ENCODE measurements at regions not wholly inside any gene's neighbourhood (a gene's known extent, or its start where the extent isn't known, plus 50 kb on each side); places are given as distances from the start of the nearest gene placed in this dataset.
A peak's percentile ranks its signal among the peaks of the same experiment; 100 is the strongest.

GRCh38 chr1:244176201-244176600 is 125.1 kb downstream of the ZBTB18 start:
- Histone ChIP-seq H3K36me3 (no peaks in the 10 kb centered on the region), H3K4me1 (peaks cover 4% of the 10 kb centered on the region), H3K9me3 (no peaks in the 10 kb centered on the region; the same call in none of the 2 replicates), H3K4me3 (ENCODE audit: low read depth, low read length) (no peak overlapping the region), H3K27me3 (no peaks in the 10 kb centered on the region)
- no peak for DNase-seq
- TF ChIP-seq CTCF (IDR thresholded peaks at IDR 0.05; ENCODE audit: low read depth, low read length): no peak

DNA sequence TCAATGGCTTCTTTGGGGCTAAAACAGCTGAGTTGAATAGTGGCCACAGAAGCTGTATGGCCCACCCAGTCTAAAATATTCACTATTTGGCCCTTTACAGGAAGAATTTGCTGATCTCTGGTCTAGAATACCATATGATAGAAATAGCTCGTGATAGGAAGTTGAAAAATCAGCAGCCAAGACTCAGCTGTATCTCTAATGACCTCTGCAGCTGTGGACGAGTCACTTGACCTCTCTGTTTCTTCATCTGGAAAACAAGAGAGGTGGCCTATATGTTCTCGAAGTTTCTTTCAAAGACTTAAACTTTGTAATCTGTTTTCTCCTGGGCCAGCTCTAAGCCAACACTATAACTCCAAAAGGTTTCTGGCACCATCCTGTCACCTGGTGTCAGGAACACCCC is 129.2 kb downstream of the ZBTB18 start:
- Histone ChIP-seq H3K4me1 (no peaks in the 10 kb centered on the region), H3K27me3 (no peaks in the 10 kb centered on the region), H3K36me3 (no peaks in the 10 kb centered on the region), H3K9me3 (no peaks in the 10 kb centered on the region; the same call in 1 of the 2 replicates), H3K4me3 (ENCODE audit: low read depth, low read length) (no peak overlapping the region)
- DNase-seq: no peak
- TF ChIP-seq CTCF (IDR thresholded peaks at IDR 0.05; ENCODE audit: low read depth, low read length): no peak

DNA sequence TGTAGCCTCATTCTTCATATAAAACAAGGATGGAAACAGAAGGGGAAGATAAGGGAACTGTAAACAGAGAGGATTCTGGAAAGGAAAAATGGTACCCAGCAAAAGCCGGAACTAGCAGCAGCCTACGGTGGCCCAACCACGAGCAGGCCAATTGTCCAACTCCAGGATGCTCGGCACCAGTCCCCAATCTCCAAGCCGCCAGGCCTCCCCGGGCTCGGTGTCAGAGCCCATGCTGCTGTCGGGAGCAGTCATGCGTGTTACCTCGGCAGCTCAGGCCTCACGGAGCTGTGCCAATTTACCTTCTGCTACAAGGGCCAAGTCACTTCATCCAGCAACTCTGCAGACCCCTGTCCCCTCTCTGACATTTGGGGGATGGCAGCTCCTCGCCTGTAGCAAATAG is 130.8 kb downstream of the ZBTB18 start:
- H3K27me3 ChIP-seq: no peaks in the 10 kb centered on the region
- no peaks in the 10 kb centered on the region for H3K36me3 ChIP-seq
- no peak for TF ChIP-seq CTCF (IDR thresholded peaks at IDR 0.05; ENCODE audit: low read depth, low read length)
- peak; percentile 55 for DNase-seq
- H3K9me3 ChIP-seq: no peaks in the 10 kb centered on the region; the same call in 1 of the 2 replicates
- no peaks in the 10 kb centered on the region for H3K4me1 ChIP-seq
- no peak overlapping the region for H3K4me3 ChIP-seq (ENCODE audit: low read depth, low read length)

GRCh38 chr1:244183037-244183436 is 132.0 kb downstream of the ZBTB18 start:
- H3K4me3 ChIP-seq (ENCODE audit: low read depth, low read length): no peak overlapping the region
- H3K4me1 ChIP-seq: no peaks in the 10 kb centered on the region
- no peak for DNase-seq
- no peaks in the 10 kb centered on the region; the same call in 1 of the 2 replicates for H3K9me3 ChIP-seq
- no peaks in the 10 kb centered on the region for H3K36me3 ChIP-seq
- no peaks in the 10 kb centered on the region for H3K27me3 ChIP-seq
- TF ChIP-seq CTCF (IDR thresholded peaks at IDR 0.05; ENCODE audit: low read depth, low read length): no peak

GRCh38 chr1:244186372-244186771 is 135.3 kb downstream of the ZBTB18 start:
- Histone ChIP-seq H3K4me3 (ENCODE audit: low read depth, low read length) (no peak overlapping the region), H3K36me3 (no peaks in the 10 kb centered on the region), H3K27me3 (no peaks in the 10 kb centered on the region), H3K9me3 (no peaks in the 10 kb centered on the region), H3K4me1 (no peaks in the 10 kb centered on the region)
- no peak for TF ChIP-seq CTCF (IDR thresholded peaks at IDR 0.05; ENCODE audit: low read depth, low read length)
- no peak for DNase-seq

DNA sequence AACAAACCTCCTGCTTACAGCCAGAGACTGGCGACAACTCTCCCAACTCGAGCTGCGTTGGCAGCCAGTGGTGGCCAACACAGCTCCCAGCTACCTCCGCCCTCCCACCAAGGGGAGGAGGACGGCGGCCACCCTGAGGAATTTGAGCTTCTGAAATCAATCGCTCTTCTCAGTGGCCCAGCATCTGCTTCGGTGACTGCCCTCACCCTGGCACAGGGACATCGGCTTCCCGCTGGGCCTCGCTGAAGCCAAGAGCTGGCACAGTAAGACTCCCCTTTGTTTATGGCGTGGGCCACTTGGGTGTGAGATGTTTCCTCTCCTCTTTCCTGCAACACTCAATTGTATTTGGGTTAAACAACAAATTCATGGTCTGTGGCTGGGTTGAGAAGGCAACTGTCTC is 136.2 kb downstream of the ZBTB18 start:
- no peaks in the 10 kb centered on the region for H3K4me1 ChIP-seq
- no peak overlapping the region for H3K4me3 ChIP-seq (ENCODE audit: low read depth, low read length)
- no peaks in the 10 kb centered on the region for H3K27me3 ChIP-seq
- TF ChIP-seq CTCF (IDR thresholded peaks at IDR 0.05; ENCODE audit: low read depth, low read length): no peak
- no peaks in the 10 kb centered on the region for H3K9me3 ChIP-seq
- H3K36me3 ChIP-seq: no peaks in the 10 kb centered on the region
- DNase-seq: no peak
